Fibroblast of lung (primary cell): ENCODE measurements at regions not wholly inside any gene's neighbourhood (a gene's known extent, or its start where the extent isn't known, plus 50 kb on each side); places are given as distances from the start of the nearest gene placed in this dataset.

Experiments used
- DNase-seq, 2 donors: peaks; one replicate each; pipeline versions ENCODE4 v3.0.0 to v3.0.0-alpha.2; 2010; ENCODE audit warnings: low read depth in 2 of 2
- H2AFZ ChIP-seq: 2 replicates; pipeline ENCODE4 v1.5.1; 2012; ENCODE audit warnings: low read length, control low read depth, inconsistent platforms
- H3K27ac ChIP-seq: 2 replicates; pipeline ENCODE4 v1.5.1; 2011; ENCODE audit warnings: low read length, control low read depth; ENCODE audit not compliant: insufficient read depth
- H3K27me3 ChIP-seq: 2 replicates; pipeline ENCODE4 v1.5.1; 2011; ENCODE audit warnings: mild to moderate bottlenecking, low read length; ENCODE audit not compliant: control insufficient read depth, insufficient read depth
- H3K36me3 ChIP-seq: 2 replicates; pipeline ENCODE4 v1.5.1; 2011; ENCODE audit warnings: low read length; ENCODE audit not compliant: control insufficient read depth, insufficient read depth
- H3K4me1 ChIP-seq: 2 replicates; pipeline ENCODE4 v1.5.1; 2011; ENCODE audit warnings: low read length; ENCODE audit not compliant: control insufficient read depth, insufficient read depth; ENCODE audit errors: extremely low read depth
- H3K4me2 ChIP-seq: 2 replicates; pipeline ENCODE4 v1.5.1; 2011; ENCODE audit warnings: low read length, control low read depth; ENCODE audit not compliant: insufficient read depth; ENCODE audit errors: extremely low read depth
- H3K4me3 ChIP-seq, 4 experiments: fragments of 200-600 bp in 1 of 4; sonication (generic) in 1 of 4; replicated peaks in 1 of 4; 2 replicates each; pipeline ENCODE4 v1.5.1; 2011 to 2016; ENCODE audit warnings: low read length in 4 of 4, low read depth in 3 of 4, mild to moderate bottlenecking in 3 of 4, control low read depth in 2 of 4, inconsistent platforms in 1 of 4, mixed read lengths in 1 of 4; ENCODE audit not compliant: insufficient read depth in 1 of 4; ENCODE audit errors: control extremely low read depth in 1 of 4
- H3K79me2 ChIP-seq: 2 replicates; pipeline ENCODE4 v1.5.1; 2012; ENCODE audit warnings: mild to moderate bottlenecking, low read length, inconsistent platforms; ENCODE audit not compliant: control insufficient read depth, insufficient read depth
- H3K9ac ChIP-seq: 2 replicates; pipeline ENCODE4 v1.5.1; 2011; ENCODE audit warnings: mild to moderate bottlenecking, low read length, control low read depth; ENCODE audit not compliant: insufficient read depth
- H3K9me3 ChIP-seq: 2 replicates; pipeline ENCODE4 v1.5.1; 2012; ENCODE audit warnings: low read depth, low read length; ENCODE audit not compliant: control insufficient read depth, insufficient read depth
- H4K20me1 ChIP-seq: 2 replicates; pipeline ENCODE4 v1.5.1; 2011; ENCODE audit warnings: low read length; ENCODE audit not compliant: control insufficient read depth, insufficient read depth; ENCODE audit errors: extremely low read depth
- CTCF ChIP-seq, 2 donors: IDR thresholded peaks in 1 of 2; conservative IDR thresholded peaks in 1 of 2; 1 replicate in 1 of 2; 2 replicates in 1 of 2; pipeline ENCODE4 v1.5.1; 2011 to 2012; ENCODE audit warnings: low read length in 2 of 2, control low read depth in 1 of 2, inconsistent platforms in 1 of 2, low read depth in 1 of 2, mild to moderate bottlenecking in 1 of 2
- EZH2 ChIP-seq: IDR thresholded peaks from 2 replicates; pipeline ENCODE4 v1.5.1; 2012; ENCODE audit warnings: low read length, control low read depth, mild to moderate bottlenecking; ENCODE audit errors: missing control alignments

GRCh38 chr6:97450087-97450486, 167.1 kb upstream of the MMS22L start:
- Histone ChIP-seq H3K9me3 (no peaks in the 10 kb centered on the region), H3K4me1 (no peaks in the 10 kb centered on the region), H3K9ac (no peak overlapping the region), H3K4me2 (no peak overlapping the region), H3K27me3 (no peaks in the 10 kb centered on the region), H4K20me1 (no peaks in the 10 kb centered on the region), H3K4me3 (no peak overlapping the region), H3K36me3 (no peaks in the 10 kb centered on the region), H3K27ac (no peak overlapping the region), H2AFZ (no peak overlapping the region), H3K79me2 (no peaks in the 10 kb centered on the region)
- no peak for TF ChIP-seq CTCF (conservative IDR thresholded peaks at IDR 0.05 in 1 of 2, IDR thresholded peaks at IDR 0.05 in 1 of 2; ENCODE audit: low read depth in 1 of 2, low read length in 2 of 2)
- no peak for TF ChIP-seq EZH2
- DNase-seq = no peak

- no peaks in the 10 kb centered on the region for H4K20me1 ChIP-seq
- H3K9me3 ChIP-seq = no peaks in the 10 kb centered on the region
- DNase-seq = no peak
- H3K27me3 ChIP-seq = no peaks in the 10 kb centered on the region
- no peak overlapping the region for H3K4me2 ChIP-seq
- H2AFZ ChIP-seq = no peak overlapping the region
- no peaks in the 10 kb centered on the region for H3K36me3 ChIP-seq
- no peaks in the 10 kb centered on the region for H3K4me1 ChIP-seq
- H3K9ac ChIP-seq = no peak overlapping the region
- H3K4me3 ChIP-seq = no peak overlapping the region
- no peak for TF ChIP-seq EZH2
- H3K79me2 ChIP-seq = no peaks in the 10 kb centered on the region
- no peak overlapping the region for H3K27ac ChIP-seq
Observed at GRCh38 chr6:97456070-97456469, 173.1 kb upstream of the MMS22L start.

- H2AFZ ChIP-seq = no peak overlapping the region
- no peaks in the 10 kb centered on the region for H3K79me2 ChIP-seq
- H3K9me3 ChIP-seq = no peaks in the 10 kb centered on the region
- no peaks in the 10 kb centered on the region for H3K27me3 ChIP-seq
- H3K36me3 ChIP-seq = no peaks in the 10 kb centered on the region
- H3K4me2 ChIP-seq = no peak overlapping the region
- no peak overlapping the region for H3K4me3 ChIP-seq
- H3K4me1 ChIP-seq = no peaks in the 10 kb centered on the region
- no peaks in the 10 kb centered on the region for H4K20me1 ChIP-seq
- TF ChIP-seq CTCF (conservative IDR thresholded peaks at IDR 0.05 in 1 of 2, IDR thresholded peaks at IDR 0.05 in 1 of 2; ENCODE audit: low read depth in 1 of 2, low read length in 2 of 2) = no peak
- TF ChIP-seq EZH2 = no peak
- no peak for DNase-seq
- no peak overlapping the region for H3K27ac ChIP-seq
- H3K9ac ChIP-seq = no peak overlapping the region
Observed at GRCh38 chr6:97459535-97459934, 176.5 kb upstream of the MMS22L start.
